ENCODE measurements at regions not wholly inside any gene's neighbourhood (a gene's known extent, or its start where the extent isn't known, plus 50 kb on each side); places are given as distances from the start of the nearest gene placed in this dataset.

- in situ Hi-C loops (cut with HindIII; ENCODE audit: low pct_ligation_motif_present, low pct_unique_long_range_greater_than_20kb, low sequenced_read_pairs) = no loop called here
- no peak for DNase-seq
These were observed 64.9 kb upstream of the NEDD9 start for GRCh38 chr6:11297376-11297729.

GRCh38 chr6:11296449-11297375 is 64.2 kb upstream of the NEDD9 start:
- no peak for DNase-seq
- in situ Hi-C loops (cut with HindIII; ENCODE audit: low pct_ligation_motif_present, low pct_unique_long_range_greater_than_20kb, low sequenced_read_pairs) = no loop called here

- in situ Hi-C loops (cut with HindIII; ENCODE audit: low pct_ligation_motif_present, low pct_unique_long_range_greater_than_20kb, low sequenced_read_pairs) = no loop called here
- no peak for DNase-seq
These were observed 63.5 kb upstream of the NEDD9 start for GRCh38 chr6:11295969-11296368.

GRCh38 chr6:11294228-11294627 is 61.8 kb upstream of the NEDD9 start:
- in situ Hi-C loops (cut with HindIII; ENCODE audit: low pct_ligation_motif_present, low pct_unique_long_range_greater_than_20kb, low sequenced_read_pairs) = no loop called here
- DNase-seq = no peak

- in situ Hi-C loops (cut with HindIII; ENCODE audit: low pct_ligation_motif_present, low pct_unique_long_range_greater_than_20kb, low sequenced_read_pairs) = no loop called here
- DNase-seq = no peak
These were observed 60.2 kb upstream of the NEDD9 start for GRCh38 chr6:11292594-11293236.

- in situ Hi-C loops (cut with HindIII; ENCODE audit: low pct_ligation_motif_present, low pct_unique_long_range_greater_than_20kb, low sequenced_read_pairs) = no loop called here
- DNase-seq = no peak
These were observed 59.6 kb upstream of the NEDD9 start for GRCh38 chr6:11292091-11292490.

GRCh38 chr6:11291582-11291981 is 59.1 kb upstream of the NEDD9 start:
- DNase-seq = no peak
- in situ Hi-C loops (cut with HindIII; ENCODE audit: low pct_ligation_motif_present, low pct_unique_long_range_greater_than_20kb, low sequenced_read_pairs) = no loop called here

- in situ Hi-C loops (cut with HindIII; ENCODE audit: low pct_ligation_motif_present, low pct_unique_long_range_greater_than_20kb, low sequenced_read_pairs) = no loop called here
- no peak for DNase-seq
These were observed 57.6 kb upstream of the NEDD9 start for GRCh38 chr6:11290027-11290426.

- no peak for DNase-seq
These were observed 55.6 kb upstream of the NEDD9 start for GRCh38 chr6:11288065-11288464.

GRCh38 chr6:11284996-11285395 is 52.5 kb upstream of the NEDD9 start:
- in situ Hi-C loops (cut with HindIII; ENCODE audit: low pct_ligation_motif_present, low pct_unique_long_range_greater_than_20kb, low sequenced_read_pairs) = no loop called here
- DNase-seq = no peak

More at GRCh38 chr6:11288065-11288464, 55.6 kb upstream of the NEDD9 start:
- in situ Hi-C loops (cut with HindIII; ENCODE audit: low pct_ligation_motif_present, low pct_unique_long_range_greater_than_20kb, low sequenced_read_pairs) = no loop called here

- in situ Hi-C loops (cut with HindIII; ENCODE audit: low pct_ligation_motif_present, low pct_unique_long_range_greater_than_20kb, low sequenced_read_pairs) = no loop called here
- no peak for DNase-seq
These were observed 51.2 kb upstream of the NEDD9 start for GRCh38 chr6:11283629-11284028.

GRCh38 chr6:11282875-11283274 is 50.4 kb upstream of the NEDD9 start:
- in situ Hi-C loops (cut with HindIII; ENCODE audit: low pct_ligation_motif_present, low pct_unique_long_range_greater_than_20kb, low sequenced_read_pairs) = no loop called here
- DNase-seq = no peak

Data from ACHN (cell line).